K562 (cell line): ENCODE measurements at regions not wholly inside any gene's neighbourhood (a gene's known extent, or its start where the extent isn't known, plus 50 kb on each side); places are given as distances from the start of the nearest gene placed in this dataset.
A peak's percentile ranks its signal among the peaks of the same experiment; 100 is the strongest.

Experiments used
- ATAC-seq: fragments of 200-7000 bp; cut with Tn5 transposase; 3 replicates; pipeline ENCODE4 v1.9.1; 2020; ENCODE audit warnings: moderate library complexity
- BruUV-seq: library from RNA; stranded (reverse); fragments of 400-500 nt; replicated peaks from 2 replicates; lab custom pipeline; 2021; lab: Mats Ljungman, UMichigan
- CTCF ChIA-PET: fragments of 300-600 bp; formaldehyde crosslinking; extraction: SDS; loops from one replicate; lab custom pipeline; 2021; ENCODE audit warnings: low intra/inter-chr PET ratio; lab: Yijun Ruan, JAX
- POLR2A ChIA-PET: fragments of 300-600, 350-650 bp; sonication (Branson Sonifier 250); formaldehyde crosslinking; extraction: SDS; loops from one replicate; lab custom pipeline; 2021; ENCODE audit warnings: antibody characterized with exemption, inconsistent platforms; lab: Yijun Ruan, JAX
- DNase-seq, 4 experiments: peaks; one replicate each; pipeline versions ENCODE4 v3.0.0 to v3.0.0-alpha.2; 2011 to 2018; ENCODE audit warnings: low spot score in 3 of 4, mixed read lengths in 3 of 4; ENCODE audit errors: extremely low read depth in 1 of 4
- FAIRE-seq: peaks from 2 replicates; lab custom pipeline; 2011; peaks lifted over from hg19 to GRCh38; lab: Jason Lieb, UNC
- H2AFZ ChIP-seq: 2 replicates; pipeline ENCODE4 v1.6.0; 2011; ENCODE audit warnings: low read depth, low read length, control low read depth, inconsistent platforms
- H3K27ac ChIP-seq: fragments of 200-600 bp; 3 replicates; pipeline ENCODE4 v1.8.0; 2011; ENCODE audit warnings: low read depth, mild to moderate bottlenecking, control low read depth, inconsistent platforms, low read length, moderate library complexity, mixed read lengths; ENCODE audit errors: extremely low read depth
- H3K27me3 ChIP-seq, 2 experiments: fragments of 300-600 bp in 1 of 2; 2 replicates in 1 of 2; 3 replicates in 1 of 2; pipeline versions ENCODE4 v1.6.0 to v1.8.0; 2011; ENCODE audit warnings: inconsistent platforms in 2 of 2, low read length in 2 of 2, mild to moderate bottlenecking in 1 of 2, mixed read lengths in 1 of 2, moderate library complexity in 1 of 2; ENCODE audit not compliant: control insufficient read depth in 2 of 2, insufficient read depth in 2 of 2
- H3K36me3 ChIP-seq: fragments of 300-600 bp; 3 replicates; pipeline ENCODE4 v1.8.0; 2011; ENCODE audit warnings: mild to moderate bottlenecking, low read length, inconsistent platforms; ENCODE audit not compliant: control insufficient read depth, insufficient read depth
- H3K4me1 ChIP-seq, 2 experiments: fragments of 200-600 bp in 1 of 2; replicated peaks in 1 of 2; 2 replicates in 1 of 2; 3 replicates in 1 of 2; pipeline versions ENCODE4 v1.5.1 to v1.8.0; 2011; ENCODE audit warnings: inconsistent platforms in 2 of 2, low read length in 2 of 2, mild to moderate bottlenecking in 1 of 2, mixed read lengths in 1 of 2, moderate library complexity in 1 of 2; ENCODE audit not compliant: control insufficient read depth in 2 of 2, insufficient read depth in 2 of 2
- H3K4me2 ChIP-seq: 2 replicates; pipeline ENCODE4 v1.6.1; 2011; ENCODE audit warnings: low read length, control low read depth, inconsistent platforms, mixed read lengths; ENCODE audit not compliant: insufficient read depth
- H3K4me3 ChIP-seq: fragments of 200-600 bp; sonication (generic), shearing (Covaris generic); 2 replicates; pipeline ENCODE4 v1.5.1; 2016; ENCODE audit warnings: control low read depth, inconsistent platforms
- H3K79me2 ChIP-seq: fragments of 200-600 bp; 3 replicates; pipeline ENCODE4 v1.8.0; 2011; ENCODE audit warnings: low read length, inconsistent platforms; ENCODE audit not compliant: control insufficient read depth, insufficient read depth
- H3K9ac ChIP-seq, 2 experiments: 2 replicates each; pipeline versions ENCODE4 v1.6.0 to v1.6.1; 2011; ENCODE audit warnings: low read depth in 2 of 2, low read length in 2 of 2, control low read depth in 1 of 2, inconsistent platforms in 1 of 2, mild to moderate bottlenecking in 1 of 2, mixed read lengths in 1 of 2; ENCODE audit not compliant: insufficient read depth in 1 of 2
- H3K9me1 ChIP-seq: one replicate; pipeline ENCODE4 v1.6.0; 2011; ENCODE audit warnings: inconsistent platforms, mild to moderate bottlenecking, low read length, moderate library complexity; ENCODE audit not compliant: control insufficient read depth, insufficient read depth
- H3K9me3 ChIP-seq: replicated peaks from 2 replicates; pipeline ENCODE4 v1.5.1; 2011; ENCODE audit warnings: low read depth, low read length, inconsistent platforms; ENCODE audit not compliant: control insufficient read depth, insufficient read depth
- H4K20me1 ChIP-seq: replicated peaks from 2 replicates; pipeline ENCODE4 v1.6.1; 2011; ENCODE audit warnings: low read length, inconsistent platforms, mixed read lengths; ENCODE audit not compliant: control insufficient read depth, insufficient read depth
- E2F3 ChIP-seq: fragments of 250-450 bp; sonication (Bioruptor Pico); IDR thresholded peaks from 2 replicates; pipeline ENCODE4 v1.4.0; 2020; ENCODE audit warnings: mild to moderate bottlenecking
- ELF4 ChIP-seq: fragments of 450-650 bp; formaldehyde crosslinking; IDR thresholded peaks from 2 replicates; pipeline ENCODE4 v1.4.0; 2022; ENCODE audit warnings: missing genetic modification characterization
- KDM5B ChIP-seq: fragments of 200-600 bp; sonication (generic); IDR thresholded peaks from 2 replicates; pipeline ENCODE4 v1.6.1; 2012; ENCODE audit warnings: low read depth, mild to moderate bottlenecking, moderate library complexity, low read length, control low read depth, inconsistent platforms; ENCODE audit not compliant: insufficient replicate concordance
- KLF10 ChIP-seq: fragments of 250-450 bp; sonication (Bioruptor Pico); IDR thresholded peaks from 2 replicates; pipeline ENCODE4 v1.6.1; 2021; ENCODE audit warnings: matching md5 sums
- MBD1 ChIP-seq: fragments of 250-450 bp; sonication (Bioruptor Pico); IDR thresholded peaks from 2 replicates; pipeline ENCODE4 v1.8.0; 2022; ENCODE audit warnings: inconsistent platforms
- NFYB ChIP-seq: IDR thresholded peaks from 2 replicates; pipeline ENCODE4 v1.6.1; 2011; ENCODE audit warnings: mild to moderate bottlenecking, moderate library complexity; ENCODE audit not compliant: insufficient read length; ENCODE audit errors: extremely low read depth
- NRF1 ChIP-seq, 2 experiments: fragments of 450-650 bp; IDR thresholded peaks in 1 of 2; conservative IDR thresholded peaks in 1 of 2; 2 replicates each; pipeline ENCODE4 v1.6.1; 2014; ENCODE audit warnings: mild to moderate bottlenecking in 2 of 2
- POLR2B ChIP-seq: fragments of 450-650 bp; IDR thresholded peaks from 2 replicates; pipeline ENCODE4 v1.6.1; 2018; ENCODE audit warnings: low read depth; ENCODE audit not compliant: partially characterized antibody
- RBM39 ChIP-seq: fragments of 200-400 bp; formaldehyde crosslinking; optimal IDR thresholded peaks from 2 replicates; pipeline ENCODE3; 2018; ENCODE audit warnings: low read depth, low read length
- RCOR1 ChIP-seq, 2 experiments: IDR thresholded peaks; 2 replicates each; pipeline ENCODE4 v1.6.1; 2012; ENCODE audit warnings: low read depth in 2 of 2, low read length in 2 of 2, borderline replicate concordance in 1 of 2, improper control_type of control experiment in 1 of 2
- SAP30 ChIP-seq: fragments of 200-600 bp; sonication (generic); IDR thresholded peaks from 2 replicates; pipeline ENCODE4 v1.6.1; 2012; ENCODE audit warnings: borderline replicate concordance, low read depth, mild to moderate bottlenecking, moderate library complexity, low read length, control low read depth, inconsistent platforms; ENCODE audit not compliant: insufficient read depth, poor library complexity, severe bottlenecking
- ZNF561 ChIP-seq: fragments of 450-650 bp; formaldehyde crosslinking; conservative IDR thresholded peaks from 2 replicates; pipeline ENCODE4 v1.4.0; 2020; ENCODE audit warnings: mild to moderate bottlenecking, moderate library complexity
- ZNF780A ChIP-seq: fragments of 250-450 bp; sonication (Bioruptor Pico); IDR thresholded peaks from 2 replicates; pipeline ENCODE4 v1.5.0; 2021; ENCODE audit warnings: mild to moderate bottlenecking
- WGBS: fragments of 100-300 bp; shearing (Covaris generic); methylation state at CpG from one replicate; pipeline ENCODE4 v1.1.6; 2016; ENCODE audit warnings: low coverage, mixed read lengths; ENCODE audit not compliant: insufficient coverage; ENCODE audit errors: missing lambda C conversion rate; 5-methylcytosine and 5-hydroxymethylcytosine counted together
- in situ Hi-C: fragments of 300-500 bp; cut with MboI; formaldehyde crosslinking; loops from 4 replicates; pipeline ENCODE4 v1.15.0; 2018; ENCODE audit warnings: inconsistent platforms, mixed read lengths
- intact Hi-C: fragments of 100-400 bp; cut with micrococcal nuclease; formaldehyde crosslinking; loops from 2 replicates; pipeline ENCODE4 v1.14.2; 2022
- TF ChIP-seq, protein P1 (sequence below): sonication (generic); IDR thresholded peaks from 2 replicates; pipeline ENCODE4 v1.6.1; 2016

- intact Hi-C loops (no loop called here), in situ Hi-C loops (no loop called here)
- no peaks in the 10 kb centered on the region for H4K20me1 ChIP-seq
- no TSS peak for BruUV-seq
- H3K79me2 ChIP-seq: no peaks in the 10 kb centered on the region
- no peaks in the 10 kb centered on the region for H3K9me1 ChIP-seq
- H3K27me3 ChIP-seq: no peaks in the 10 kb centered on the region
- H3K4me3 ChIP-seq: no peak overlapping the region
- H2AFZ ChIP-seq: no peak overlapping the region
- no peaks in the 10 kb centered on the region; the same call in 1 of the 2 replicates for H3K9me3 ChIP-seq
- POLR2A ChIA-PET: no interaction called here
- 87% methylated on average over 6 of the region's 6 CpGs for WGBS
- no peak overlapping the region for H3K4me2 ChIP-seq
- no peak overlapping the region for H3K27ac ChIP-seq
- DNase-seq (peak in 1 of 4 experiments; percentile 9), FAIRE-seq (peak; percentile 15), ATAC-seq (peak; percentile 76)
- no peaks in the 10 kb centered on the region for H3K4me1 ChIP-seq
- H3K9ac ChIP-seq: no peak overlapping the region
- TF ChIP-seq SAP30 (no peak), NRF1 (conservative IDR thresholded peaks at IDR 0.05 in 1 of 2, IDR thresholded peaks at IDR 0.05 in 1 of 2) (no peak), KDM5B (no peak), RBM39 (no peak), KLF10 (CRISPR knock-in tag) (no peak), ZNF561 (CRISPR knock-in tag) (no peak), POLR2B (no peak), RCOR1 (IDR thresholded peaks at IDR 0.05; ENCODE audit: borderline replicate concordance in 1 of 2, low read depth in 2 of 2, low read length in 2 of 2) (no peak), ZNF780A (no peak), NFYB (no peak), ELF4 (no peak), MBD1 (CRISPR knock-in tag) (no peak), E2F3 (CRISPR knock-in tag) (no peak)
- TF ChIP-seq, protein P1, sequence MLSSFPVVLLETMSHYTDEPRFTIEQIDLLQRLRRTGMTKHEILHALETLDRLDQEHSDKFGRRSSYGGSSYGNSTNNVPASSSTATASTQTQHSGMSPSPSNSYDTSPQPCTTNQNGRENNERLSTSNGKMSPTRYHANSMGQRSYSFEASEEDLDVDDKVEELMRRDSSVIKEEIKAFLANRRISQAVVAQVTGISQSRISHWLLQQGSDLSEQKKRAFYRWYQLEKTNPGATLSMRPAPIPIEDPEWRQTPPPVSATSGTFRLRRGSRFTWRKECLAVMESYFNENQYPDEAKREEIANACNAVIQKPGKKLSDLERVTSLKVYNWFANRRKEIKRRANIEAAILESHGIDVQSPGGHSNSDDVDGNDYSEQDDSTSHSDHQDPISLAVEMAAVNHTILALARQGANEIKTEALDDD: no peak
- peaks cover 47% of the 10 kb centered on the region; the same call in 2 of the 3 replicates for H3K36me3 ChIP-seq
- CTCF ChIA-PET: no interaction called here
These were observed 137.8 kb upstream of the NUDT6 start for GRCh38 chr4:123060039-123060770.
